HCT116 (cell line): ENCODE measurements at regions not wholly inside any gene's neighbourhood (a gene's known extent, or its start where the extent isn't known, plus 50 kb on each side); places are given as distances from the start of the nearest gene placed in this dataset.

ENCODE experiments used
- ATAC-seq: fragments of 200-7000 bp; cut with Tn5 transposase; 2 replicates; pipeline ENCODE4 v1.9.1; 2020; ENCODE audit warnings: mild to moderate bottlenecking, moderate library complexity
- BruUV-seq: library from RNA; stranded (reverse); fragments of 400-500 nt; replicated peaks from 2 replicates; lab custom pipeline; 2021; lab: Mats Ljungman, UMichigan
- CTCF ChIA-PET: fragments of 300-600 bp; sonication (Branson Sonifier 250); formaldehyde crosslinking; loops from one replicate; lab custom pipeline; 2021; ENCODE audit warnings: antibody characterized with exemption; lab: Charles Lee
- POLR2A ChIA-PET: fragments of 300-600, 350-600 bp; sonication (Branson Sonifier 250); formaldehyde crosslinking; loops from one replicate; lab custom pipeline; 2021; ENCODE audit warnings: antibody characterized with exemption; lab: Charles Lee
- RAD21 ChIA-PET, 2 experiments: fragments of 300-600 bp; sonication (Branson Sonifier 250); formaldehyde crosslinking; loops; one replicate each; lab custom pipeline; 2023; ENCODE audit warnings: low total read pairs in 2 of 2; ENCODE audit not compliant: uncharacterized antibody in 2 of 2, unreplicated experiment in 2 of 2, low non-redundant PET in 1 of 2; lab: Charles Lee
- DNase-seq: peaks from one replicate; pipeline ENCODE4 v3.0.0-alpha.2; 2010; ENCODE audit warnings: low read depth, low spot score
- H2AFZ ChIP-seq: fragments of 200-600 bp; shearing (Covaris generic), sonication (generic); 2 replicates; pipeline ENCODE4 v1.6.1; 2017; ENCODE audit warnings: low read depth, mixed run types, mixed read lengths, antibody characterized with exemption, low read length; ENCODE audit not compliant: poor library complexity, severe bottlenecking
- H3K27ac ChIP-seq: 2 replicates; pipeline ENCODE4 v1.5.1; 2012; ENCODE audit warnings: low read depth, low read length
- H3K27me3 ChIP-seq: fragments of 200-600 bp; sonication (generic); 2 replicates; pipeline ENCODE4 v1.6.1; 2016; ENCODE audit warnings: mixed run types, low read length, mixed read lengths; ENCODE audit not compliant: insufficient read depth
- H3K36me3 ChIP-seq, 2 experiments: fragments of 200-500 bp in 1 of 2; fragments of 200-600 bp in 1 of 2; sonication (Bioruptor generic) in 1 of 2; sonication (generic) in 1 of 2; 2 replicates each; pipeline versions ENCODE4 v1.5.1 to v1.6.1; 2014 to 2016; ENCODE audit warnings: low read length in 2 of 2, inconsistent platforms in 1 of 2, mixed read lengths in 1 of 2, mixed run types in 1 of 2; ENCODE audit not compliant: insufficient read depth in 2 of 2, control insufficient read depth in 1 of 2
- H3K4me1 ChIP-seq, 2 experiments: fragments of 200-600 bp in 1 of 2; sonication (generic) in 1 of 2; 2 replicates each; pipeline versions ENCODE4 v1.5.1 to v1.6.1; 2012 to 2017; ENCODE audit warnings: low read length in 2 of 2, inconsistent platforms in 1 of 2, mild to moderate bottlenecking in 1 of 2, mixed read lengths in 1 of 2, mixed run types in 1 of 2, moderate library complexity in 1 of 2; ENCODE audit not compliant: insufficient read depth in 2 of 2, control insufficient read depth in 1 of 2
- H3K4me2 ChIP-seq: fragments of 200-600 bp; sonication (generic); 2 replicates; pipeline ENCODE4 v1.6.1; 2017; ENCODE audit warnings: mixed run types, low read length, mixed read lengths
- H3K4me3 ChIP-seq, 2 experiments: fragments of 200-600 bp in 1 of 2; sonication (generic) in 1 of 2; replicated peaks in 1 of 2; 2 replicates each; pipeline ENCODE4 v1.5.1; 2011 to 2016; ENCODE audit warnings: low read length in 2 of 2, control low read depth in 1 of 2, low read depth in 1 of 2, mild to moderate bottlenecking in 1 of 2, mixed read lengths in 1 of 2, mixed run types in 1 of 2
- H3K79me2 ChIP-seq: fragments of 200-600 bp; sonication (generic); 2 replicates; pipeline ENCODE4 v1.6.1; 2017; ENCODE audit warnings: mild to moderate bottlenecking, mixed run types, low read length, moderate library complexity, mixed read lengths; ENCODE audit not compliant: insufficient read depth
- H3K9ac ChIP-seq: fragments of 200-600 bp; sonication (generic); 2 replicates; pipeline ENCODE4 v1.6.1; 2016; ENCODE audit warnings: low read length, mixed read lengths
- H3K9me2 ChIP-seq: fragments of 200-600 bp; sonication (generic), shearing (Covaris generic); 2 replicates; pipeline ENCODE4 v1.6.1; 2017; ENCODE audit warnings: mixed run types, mild to moderate bottlenecking, moderate library complexity; ENCODE audit not compliant: insufficient read depth
- H3K9me3 ChIP-seq, 2 experiments: fragments of 200-500 bp in 1 of 2; fragments of 200-600 bp in 1 of 2; sonication (Bioruptor generic) in 1 of 2; sonication (generic) in 1 of 2; 2 replicates each; pipeline ENCODE4 v1.6.1; 2014 to 2017; ENCODE audit warnings: low read length in 2 of 2, mixed read lengths in 2 of 2, inconsistent platforms in 1 of 2, low read depth in 1 of 2, mild to moderate bottlenecking in 1 of 2, mixed run types in 1 of 2, moderate library complexity in 1 of 2; ENCODE audit not compliant: control insufficient read depth in 1 of 2, insufficient read depth in 1 of 2
- H4K20me1 ChIP-seq: fragments of 200-600 bp; sonication (generic), shearing (Covaris generic); 2 replicates; pipeline ENCODE4 v1.6.1; 2017; ENCODE audit warnings: mixed run types, mild to moderate bottlenecking, moderate library complexity; ENCODE audit not compliant: insufficient read depth
- EGR1 ChIP-seq: IDR thresholded peaks from 2 replicates; pipeline ENCODE4 v1.6.1; 2012; ENCODE audit warnings: low read depth
- ELF1 ChIP-seq: IDR thresholded peaks from 2 replicates; pipeline ENCODE4 v1.6.1; 2012; ENCODE audit warnings: low read depth, borderline replicate concordance
- EZH2 ChIP-seq: fragments of 200-600 bp; sonication (generic); IDR thresholded peaks from 2 replicates; pipeline ENCODE4 v1.6.1; 2017; ENCODE audit warnings: antibody characterized with exemption, mixed run types
- intact Hi-C: fragments of 100-400 bp; cut with micrococcal nuclease; formaldehyde crosslinking; loops from 2 replicates; pipeline ENCODE4 v1.10.0; 2022

GRCh38 chr4:44872246-44872645, 145.9 kb upstream of the GNPDA2 start (continued):
- TF ChIP-seq ELF1: no peak
- TF ChIP-seq, all 23 proteins: peak for 0

DNA sequence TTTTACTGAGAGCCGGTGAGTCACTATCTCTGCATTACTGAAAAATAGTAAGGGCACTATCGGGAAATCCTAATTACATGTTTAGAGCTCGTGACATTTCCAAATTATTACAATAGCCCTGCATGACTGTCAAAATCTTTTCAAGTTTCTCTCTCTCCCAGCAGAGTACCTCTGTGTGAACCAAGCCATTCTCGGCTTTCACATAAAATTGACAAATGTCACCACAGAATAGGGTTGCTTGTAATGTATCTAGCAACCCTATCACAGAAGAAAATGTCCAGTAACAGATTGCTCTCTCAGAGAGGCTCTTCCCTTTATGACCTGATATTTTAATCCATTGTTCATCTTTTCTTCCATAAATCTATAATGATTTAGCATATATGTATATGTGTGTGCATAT, 144.8 kb upstream of the GNPDA2 start:
- Histone ChIP-seq H3K27me3 (no peaks in the 10 kb centered on the region), H3K4me1 (no peaks in the 10 kb centered on the region), H3K79me2 (no peaks in the 10 kb centered on the region), H3K9ac (no peak overlapping the region), H3K27ac (no peak overlapping the region), H3K9me2 (no peaks in the 10 kb centered on the region), H2AFZ (no peak overlapping the region), H3K4me2 (no peak overlapping the region), H3K36me3 (no peaks in the 10 kb centered on the region), H3K9me3 (no peaks in the 10 kb centered on the region), H4K20me1 (no peaks in the 10 kb centered on the region), H3K4me3 (no peak overlapping the region)
- ChIA-PET RAD21 (no interaction called here), CTCF (no interaction called here), POLR2A (no interaction called here)
- no peak for TF ChIP-seq EGR1
- no peak for TF ChIP-seq EZH2
- intact Hi-C loops: no loop called here
- ATAC-seq (no peak), DNase-seq (no peak)
- no TSS peak for BruUV-seq

- Histone ChIP-seq H3K9me2 (no peaks in the 10 kb centered on the region), H4K20me1 (no peaks in the 10 kb centered on the region), H3K36me3 (no peaks in the 10 kb centered on the region), H2AFZ (no peak overlapping the region), H3K79me2 (no peaks in the 10 kb centered on the region), H3K9ac (no peak overlapping the region), H3K9me3 (peaks cover 0 to 4% of the 10 kb centered on the region in 2 experiments; a peak in 1 of 4 replicates), H3K27me3 (no peaks in the 10 kb centered on the region), H3K27ac (no peak overlapping the region), H3K4me3 (no peak overlapping the region), H3K4me1 (no peaks in the 10 kb centered on the region), H3K4me2 (no peak overlapping the region)
- DNase-seq (no peak), ATAC-seq (no peak)
- no peak for TF ChIP-seq EGR1
- BruUV-seq: no TSS peak
- RAD21 ChIA-PET: no interaction called here
- POLR2A ChIA-PET: no interaction called here
- CTCF ChIA-PET: no interaction called here
- intact Hi-C loops: no loop called here
Measured at GRCh38 chr4:44869985-44870384, 143.6 kb upstream of the GNPDA2 start.
